Lower leg skin (tissue), 3 donors: ENCODE measurements at regions not wholly inside any gene's neighbourhood (a gene's known extent, or its start where the extent isn't known, plus 50 kb on each side); places are given as distances from the start of the nearest gene placed in this dataset.
"Not testable (repeated sequence)": the region's sequence is repeated elsewhere in the genome, so short reads cannot be mapped to it uniquely, and the experiment has no call there.

Experiments used
- CTCF ChIP-seq, 3 donors: fragments of 450-650 bp; IDR thresholded peaks; one replicate each; pipeline ENCODE4 v1.5.1; 2016; ENCODE audit warnings: antibody characterized with exemption in 3 of 3, mild to moderate bottlenecking in 3 of 3, moderate library complexity in 2 of 3
- POLR2A ChIP-seq, 2 donors: fragments of 450-650 bp; IDR thresholded peaks; one replicate each; pipeline ENCODE4 v1.6.1; 2016 to 2017; ENCODE audit warnings: antibody characterized with exemption in 2 of 2, mild to moderate bottlenecking in 1 of 2, moderate library complexity in 1 of 2

GRCh38 chr2:91574255-91574654, 2882.8 kb downstream of the RPIA start:
- TF ChIP-seq CTCF, POLR2A (IDR thresholded peaks at IDR 0.05): not testable (repeated sequence)
